ENCODE measurements at regions not wholly inside any gene's neighbourhood (a gene's known extent, or its start where the extent isn't known, plus 50 kb on each side); places are given as distances from the start of the nearest gene placed in this dataset.

GRCh38 chr14:28671425-28671824 is 95.2 kb upstream of the FOXG1 start:
- no peak for TF ChIP-seq POLR2AphosphoS5 (IDR thresholded peaks at IDR 0.05; ENCODE audit: borderline replicate concordance, low read depth, low read length)
- TF ChIP-seq EZH2 (IDR thresholded peaks at IDR 0.05): no peak
